HuH-7.5 (cell line): ENCODE measurements at regions not wholly inside any gene's neighbourhood (a gene's known extent, or its start where the extent isn't known, plus 50 kb on each side); places are given as distances from the start of the nearest gene placed in this dataset.

Experiments used
- DNase-seq: peaks from one replicate; pipeline ENCODE4 v3.0.0; 2011; ENCODE audit warnings: low spot score

- no peak for DNase-seq
These were observed 57.9 kb upstream of the DCN start for GRCh38 chr12:91240386-91241095.

- no peak for DNase-seq
These were observed 56.9 kb upstream of the DCN start for GRCh38 chr12:91239481-91239880.
